CD4-positive, alpha-beta T cell (primary cell): ENCODE measurements at regions not wholly inside any gene's neighbourhood (a gene's known extent, or its start where the extent isn't known, plus 50 kb on each side); places are given as distances from the start of the nearest gene placed in this dataset.

Experiments used
- ATAC-seq: fragments of 200-7000 bp; cut with Tn5 transposase; one replicate; pipeline ENCODE4 v1.10.0; 2022; ENCODE audit warnings: mild to moderate bottlenecking; ENCODE audit not compliant: poor library complexity
- CTCF ChIA-PET: fragments of 350-600 bp; sonication (Branson Sonifier 250); formaldehyde crosslinking; loops from one replicate; lab custom pipeline; 2021; ENCODE audit warnings: antibody characterized with exemption, inconsistent platforms; lab: Charles Lee
- POLR2A ChIA-PET: fragments of 350-600 bp; sonication (Branson Sonifier 250); formaldehyde crosslinking; loops from one replicate; lab custom pipeline; 2021; ENCODE audit warnings: antibody characterized with exemption, inconsistent platforms; lab: Charles Lee
- DNase-seq, 14 experiments: peaks; one replicate each; pipeline ENCODE4 v3.0.0-alpha.2; 2013 to 2020; ENCODE audit warnings: mixed read lengths in 2 of 14
- H3K27ac ChIP-seq, 2 donors: one replicate each; pipeline versions ENCODE4 v1.5.1 to v1.7.0; 2013; ENCODE audit warnings: low read length in 2 of 2, low read depth in 1 of 2, mild to moderate bottlenecking in 1 of 2
- H3K27me3 ChIP-seq, 2 experiments: 1 replicate in 1 of 2; 2 replicates in 1 of 2; pipeline versions ENCODE4 v1.6.1 to v1.7.0; 2013; ENCODE audit warnings: low read length in 2 of 2, control low read depth in 1 of 2, mild to moderate bottlenecking in 1 of 2, moderate library complexity in 1 of 2; ENCODE audit not compliant: insufficient read depth in 2 of 2, control insufficient read depth in 1 of 2
- H3K36me3 ChIP-seq: one replicate; pipeline ENCODE4 v1.6.1; 2013; ENCODE audit warnings: low read length, control low read depth; ENCODE audit not compliant: insufficient read depth
- H3K4me1 ChIP-seq: one replicate; pipeline ENCODE4 v1.6.1; 2013; ENCODE audit warnings: low read length, control low read depth; ENCODE audit not compliant: insufficient read depth
- H3K4me3 ChIP-seq: one replicate; pipeline ENCODE4 v1.5.1; 2013; ENCODE audit warnings: mild to moderate bottlenecking, low read length, moderate library complexity
- H3K9me3 ChIP-seq, 2 experiments: 1 replicate in 1 of 2; 2 replicates in 1 of 2; pipeline versions ENCODE4 v1.6.1 to v1.7.0; 2013; ENCODE audit warnings: low read length in 2 of 2, mild to moderate bottlenecking in 2 of 2, control low read depth in 1 of 2, moderate library complexity in 1 of 2; ENCODE audit not compliant: control insufficient read depth in 1 of 2, insufficient read depth in 1 of 2
- H3K27ac Mint-ChIP-seq: one replicate; pipeline ENCODE4 v1.8.0; 2020; ENCODE audit warnings: mixed read lengths
- H3K27me3 Mint-ChIP-seq: one replicate; pipeline ENCODE4 v1.8.0; 2021; ENCODE audit warnings: mixed read lengths
- H3K36me3 Mint-ChIP-seq: one replicate; pipeline ENCODE4 v1.8.0; 2021; ENCODE audit warnings: low read depth, mixed read lengths
- H3K4me1 Mint-ChIP-seq: one replicate; pipeline ENCODE4 v1.8.0; 2021; ENCODE audit warnings: low read depth, mixed read lengths
- H3K4me3 Mint-ChIP-seq: one replicate; pipeline ENCODE4 v1.8.0; 2020; ENCODE audit warnings: mild to moderate bottlenecking, mixed read lengths
- H3K9me3 Mint-ChIP-seq: one replicate; pipeline ENCODE4 v1.8.0; 2020; ENCODE audit warnings: mixed read lengths
- CTCF ChIP-seq: fragments of 200-600 bp; IDR thresholded peaks from one replicate; pipeline ENCODE4 v1.8.0; 2022; ENCODE audit warnings: antibody characterized with exemption, mild to moderate bottlenecking
- intact Hi-C, 2 experiments: fragments of 100-400 bp; cut with DNase I in 1 of 2; cut with micrococcal nuclease in 1 of 2; formaldehyde crosslinking; loops; one replicate each; pipeline versions ENCODE4 v1.15.1 to v1.9.0; 2023 to 2025; cut with DNase I, micrococcal nuclease

DNA sequence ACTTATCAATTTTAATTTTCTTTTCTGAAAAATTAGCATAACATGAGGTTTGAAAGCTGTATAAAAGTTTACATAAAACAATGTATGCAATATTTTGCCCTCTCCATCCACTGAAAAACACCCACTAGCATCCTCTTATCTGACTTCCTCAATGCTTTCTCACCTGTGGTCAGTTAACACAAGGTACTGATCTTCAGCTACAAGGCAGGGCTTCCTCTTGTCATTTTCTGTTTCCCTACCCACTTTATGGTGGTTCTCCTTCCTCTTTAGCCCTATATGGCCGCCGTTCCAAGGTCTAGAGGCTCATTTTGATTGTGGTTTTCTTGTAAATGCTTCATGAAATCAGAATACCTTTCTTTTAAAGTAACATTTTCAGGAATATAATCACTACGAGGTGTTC lies 618.6 kb upstream of the CPEB2 start:
- CTCF ChIA-PET = no interaction called here

DNA sequence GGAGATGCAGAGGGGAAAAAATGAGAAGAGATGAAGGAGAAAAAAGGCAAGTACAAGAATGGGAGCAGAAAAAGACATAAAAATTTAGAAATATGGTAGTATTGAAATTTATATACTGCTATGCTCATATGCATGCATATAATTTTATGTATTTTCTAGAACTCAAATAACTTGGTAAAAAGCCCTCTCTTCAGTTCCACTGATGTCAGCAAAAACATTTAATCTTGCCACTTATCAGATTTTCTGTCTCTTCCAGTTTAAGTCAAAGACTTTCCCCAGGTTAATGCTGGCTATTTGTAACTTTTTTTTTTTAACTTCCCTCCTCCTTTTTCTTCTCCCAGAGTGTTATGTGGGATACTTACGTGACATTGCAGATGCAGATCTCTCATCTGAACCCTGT lies 617.5 kb upstream of the CPEB2 start:
- H3K9me3 ChIP-seq = no peaks in the 10 kb centered on the region
- H3K36me3 ChIP-seq = no peaks in the 10 kb centered on the region
- H3K36me3 Mint-ChIP-seq = no peaks in the 10 kb centered on the region
- no peak overlapping the region for H3K4me3 ChIP-seq
- H3K27me3 Mint-ChIP-seq = no peaks in the 10 kb centered on the region
- H3K4me1 ChIP-seq = no peaks in the 10 kb centered on the region
- ChIA-PET CTCF (no interaction called here), POLR2A (no interaction called here)
- H3K27ac ChIP-seq = no peak overlapping the region
- no peak for TF ChIP-seq CTCF
- no peak for ATAC-seq
- H3K4me3 Mint-ChIP-seq = no peak overlapping the region
- no peak for DNase-seq
- intact Hi-C loops = no loop called here
- H3K27me3 ChIP-seq = no peaks in the 10 kb centered on the region
- H3K9me3 Mint-ChIP-seq = no peaks in the 10 kb centered on the region
- H3K27ac Mint-ChIP-seq = no peak overlapping the region
- no peaks in the 10 kb centered on the region for H3K4me1 Mint-ChIP-seq

More for the DNA sequence above, 618.6 kb upstream of the CPEB2 start:
- ATAC-seq (no peak), DNase-seq (peak in 1 of 14 experiments; percentile 1)
- Mint-ChIP-seq H3K36me3 (no peaks in the 10 kb centered on the region), H3K4me1 (no peaks in the 10 kb centered on the region), H3K27ac (no peak overlapping the region), H3K9me3 (peaks cover under 1% of the 10 kb centered on the region), H3K27me3 (no peaks in the 10 kb centered on the region), H3K4me3 (no peak overlapping the region)
- Histone ChIP-seq H3K4me1 (no peaks in the 10 kb centered on the region), H3K4me3 (no peak overlapping the region), H3K27me3 (no peaks in the 10 kb centered on the region), H3K27ac (no peak overlapping the region), H3K9me3 (no peaks in the 10 kb centered on the region), H3K36me3 (no peaks in the 10 kb centered on the region)
- POLR2A ChIA-PET = no interaction called here
- no peak for TF ChIP-seq CTCF
- intact Hi-C loops = no loop called here

- intact Hi-C loops = no loop called here
- no peaks in the 10 kb centered on the region for H3K4me1 Mint-ChIP-seq
- H3K27me3 Mint-ChIP-seq = no peaks in the 10 kb centered on the region
- no peak for TF ChIP-seq CTCF
- ChIA-PET CTCF (no interaction called here), POLR2A (no interaction called here)
- Histone ChIP-seq H3K27ac (no peak overlapping the region), H3K4me1 (no peaks in the 10 kb centered on the region), H3K27me3 (no peaks in the 10 kb centered on the region), H3K9me3 (no peaks in the 10 kb centered on the region), H3K36me3 (no peaks in the 10 kb centered on the region), H3K4me3 (no peak overlapping the region)
- no peaks in the 10 kb centered on the region for H3K9me3 Mint-ChIP-seq
- H3K27ac Mint-ChIP-seq = no peak overlapping the region
- DNase-seq = no peak
- no peak overlapping the region for H3K4me3 Mint-ChIP-seq
- no peaks in the 10 kb centered on the region for H3K36me3 Mint-ChIP-seq
- ATAC-seq = no peak
These were observed 616.1 kb upstream of the CPEB2 start for GRCh38 chr4:14386196-14386595.
